ENCODE measurements at regions not wholly inside any gene's neighbourhood (a gene's known extent, or its start where the extent isn't known, plus 50 kb on each side); places are given as distances from the start of the nearest gene placed in this dataset.

DNA sequence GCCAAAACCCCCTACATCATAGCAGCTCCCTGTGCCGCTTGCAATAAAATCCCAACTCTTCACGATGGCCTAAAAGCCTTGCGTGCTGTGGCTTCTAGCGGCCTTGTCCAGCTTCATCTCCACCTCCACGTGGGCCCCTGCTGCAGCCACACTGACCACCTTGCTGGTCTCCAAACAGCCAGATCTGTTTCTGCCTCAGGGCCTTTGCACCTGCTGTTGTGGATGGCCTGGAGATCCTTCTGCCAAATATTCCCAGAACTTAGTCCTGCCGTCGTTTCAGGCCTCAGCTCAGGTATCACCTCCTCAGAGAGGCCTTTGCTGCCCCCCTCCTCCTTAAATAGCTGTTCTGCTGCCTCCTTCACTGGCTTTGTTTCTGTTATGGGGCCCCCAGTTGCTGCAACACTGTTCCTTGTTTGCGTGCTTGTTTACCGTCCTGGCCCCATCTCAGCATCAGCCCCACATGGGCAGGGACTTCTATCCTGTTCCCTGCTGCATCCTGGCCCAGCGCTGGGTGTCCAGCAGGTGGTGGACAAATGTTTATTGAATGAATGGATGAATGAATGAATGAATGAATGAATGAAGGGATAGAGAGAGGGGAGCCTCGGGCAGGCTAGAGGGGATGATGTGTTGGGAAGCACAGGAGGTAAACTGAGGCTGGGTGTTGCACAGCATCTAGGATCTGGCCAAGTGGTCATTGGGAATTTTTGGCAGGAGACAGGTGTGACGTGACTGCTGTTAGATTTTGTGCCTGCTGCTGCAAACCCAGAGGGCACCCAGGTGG, 171.0 kb upstream of the GSE1 start:
- TF ChIP-seq, protein P1, sequence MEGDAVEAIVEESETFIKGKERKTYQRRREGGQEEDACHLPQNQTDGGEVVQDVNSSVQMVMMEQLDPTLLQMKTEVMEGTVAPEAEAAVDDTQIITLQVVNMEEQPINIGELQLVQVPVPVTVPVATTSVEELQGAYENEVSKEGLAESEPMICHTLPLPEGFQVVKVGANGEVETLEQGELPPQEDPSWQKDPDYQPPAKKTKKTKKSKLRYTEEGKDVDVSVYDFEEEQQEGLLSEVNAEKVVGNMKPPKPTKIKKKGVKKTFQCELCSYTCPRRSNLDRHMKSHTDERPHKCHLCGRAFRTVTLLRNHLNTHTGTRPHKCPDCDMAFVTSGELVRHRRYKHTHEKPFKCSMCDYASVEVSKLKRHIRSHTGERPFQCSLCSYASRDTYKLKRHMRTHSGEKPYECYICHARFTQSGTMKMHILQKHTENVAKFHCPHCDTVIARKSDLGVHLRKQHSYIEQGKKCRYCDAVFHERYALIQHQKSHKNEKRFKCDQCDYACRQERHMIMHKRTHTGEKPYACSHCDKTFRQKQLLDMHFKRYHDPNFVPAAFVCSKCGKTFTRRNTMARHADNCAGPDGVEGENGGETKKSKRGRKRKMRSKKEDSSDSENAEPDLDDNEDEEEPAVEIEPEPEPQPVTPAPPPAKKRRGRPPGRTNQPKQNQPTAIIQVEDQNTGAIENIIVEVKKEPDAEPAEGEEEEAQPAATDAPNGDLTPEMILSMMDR (IDR thresholded peaks at IDR 0.05): no peak
- TF ChIP-seq POLR2A (IDR thresholded peaks at IDR 0.05): no peak

All from uterus (tissue), 2 donors.